GM21619 (cell line): ENCODE measurements at regions not wholly inside any gene's neighbourhood (a gene's known extent, or its start where the extent isn't known, plus 50 kb on each side); places are given as distances from the start of the nearest gene placed in this dataset.
A peak's percentile ranks its signal among the peaks of the same experiment; 100 is the strongest.
"Not testable (repeated sequence)": the region's sequence is repeated elsewhere in the genome, so short reads cannot be mapped to it uniquely, and the experiment has no call there.

Experiments used
- ATAC-seq: cut with Tn5 transposase; IDR thresholded peaks from one replicate; pipeline ENCODE4 v1.9.1; 2021; ENCODE audit not compliant: unreplicated experiment

GRCh38 chr2:58794916-58795315 is 553.8 kb upstream of the FANCL start:
- ATAC-seq, result no peak

- no peak for ATAC-seq
Observed at GRCh38 chr2:58794103-58794502, 553.0 kb upstream of the FANCL start.

DNA sequence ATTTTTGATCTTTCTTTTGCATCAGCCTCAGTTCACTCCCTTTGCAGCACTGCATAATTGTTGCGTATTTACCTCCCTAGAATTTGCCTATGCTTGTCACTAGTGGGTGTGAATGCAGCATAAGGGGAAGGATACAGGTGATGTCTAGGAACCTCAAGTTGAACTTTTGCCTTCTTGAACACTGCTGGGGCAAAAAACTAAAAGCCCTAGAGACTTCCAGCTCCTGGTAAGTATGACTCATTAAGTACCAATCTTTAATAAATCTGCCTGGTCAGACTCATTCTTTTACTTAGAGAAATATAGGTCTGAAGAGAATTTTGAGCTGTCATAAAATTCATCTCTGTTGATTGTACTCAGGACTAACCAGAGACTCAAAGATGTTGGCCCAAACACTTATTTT is 547.3 kb upstream of the FANCL start:
- peak; percentile 62 for ATAC-seq

GRCh38 chr2:58770846-58771245 is 529.7 kb upstream of the FANCL start:
- no peak for ATAC-seq

DNA sequence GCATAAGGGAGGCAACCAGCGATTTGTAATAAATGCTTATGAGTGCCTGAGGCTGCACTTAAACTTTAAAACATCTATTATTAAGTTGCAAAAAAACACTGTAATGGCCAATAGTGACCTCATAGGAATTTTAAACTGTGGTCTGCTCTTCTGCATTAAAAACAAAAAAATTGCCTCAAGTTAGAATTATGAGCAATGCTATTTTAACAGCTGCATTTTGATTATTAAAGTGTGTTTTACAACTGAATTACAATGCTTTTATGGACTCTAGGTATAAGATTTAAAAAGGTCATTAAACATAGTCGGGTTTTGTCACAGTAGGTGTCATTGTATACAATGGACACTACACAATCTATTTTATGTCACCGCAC is 528.7 kb upstream of the FANCL start:
- no peak for ATAC-seq

DNA sequence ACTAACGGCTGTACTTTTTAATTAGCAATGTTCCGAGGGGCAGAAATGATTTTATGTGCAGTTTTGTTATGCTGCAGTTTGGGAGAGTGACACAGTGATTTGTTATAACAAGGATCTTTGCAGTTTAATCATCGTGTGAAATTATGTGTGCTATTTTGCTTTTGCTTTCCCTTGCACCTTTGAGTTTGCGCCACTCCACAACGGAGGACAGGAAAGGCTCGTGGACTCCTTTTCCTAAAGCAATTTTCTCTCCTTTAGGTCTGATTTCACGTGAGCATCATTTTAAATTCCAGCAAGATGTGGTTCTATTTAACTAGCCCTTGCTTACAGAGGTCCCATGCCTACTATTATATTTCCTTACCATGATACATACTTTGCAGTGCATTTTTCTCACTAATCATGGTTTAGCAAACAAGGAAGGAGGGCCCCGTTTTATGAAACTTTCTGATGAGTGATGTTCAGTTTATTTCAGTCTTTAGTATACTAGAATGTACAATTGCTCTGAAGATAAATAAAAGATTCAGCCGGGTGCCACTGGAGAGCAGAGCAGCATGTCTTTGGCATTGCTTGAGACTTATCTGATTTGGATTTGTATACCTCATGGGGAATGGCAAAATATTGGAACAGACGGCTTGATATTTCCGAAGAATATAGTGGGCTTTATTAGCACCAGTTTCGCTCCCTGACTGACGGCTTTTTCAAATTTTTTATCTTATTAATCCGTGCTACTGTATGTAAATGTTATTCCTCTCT is 528.2 kb upstream of the FANCL start:
- no peak for ATAC-seq

DNA sequence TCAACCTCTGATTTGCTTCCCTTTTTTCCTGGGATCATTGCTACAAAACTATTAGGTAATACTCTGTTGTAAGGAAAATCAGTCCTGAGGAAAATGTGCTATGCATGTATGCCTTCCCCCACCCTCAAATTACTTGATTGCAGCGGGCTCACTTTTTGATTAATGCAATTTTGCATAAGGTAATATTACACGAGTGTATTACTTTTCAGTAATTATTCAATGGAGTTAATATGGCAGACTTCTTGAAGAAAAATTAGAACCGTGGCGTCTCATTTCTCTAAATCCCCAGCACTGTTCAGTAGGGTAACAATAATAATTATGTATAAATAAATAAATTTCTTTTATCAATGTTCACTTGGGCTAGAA is 527.6 kb upstream of the FANCL start:
- ATAC-seq, result no peak

- no peak for ATAC-seq
Observed at GRCh38 chr2:58767828-58768714, 526.9 kb upstream of the FANCL start.

GRCh38 chr2:58764338-58765104 is 523.4 kb upstream of the FANCL start:
- ATAC-seq, result no peak

GRCh38 chr2:58762176-58762781 is 521.2 kb upstream of the FANCL start:
- ATAC-seq, result peak; percentile 65

DNA sequence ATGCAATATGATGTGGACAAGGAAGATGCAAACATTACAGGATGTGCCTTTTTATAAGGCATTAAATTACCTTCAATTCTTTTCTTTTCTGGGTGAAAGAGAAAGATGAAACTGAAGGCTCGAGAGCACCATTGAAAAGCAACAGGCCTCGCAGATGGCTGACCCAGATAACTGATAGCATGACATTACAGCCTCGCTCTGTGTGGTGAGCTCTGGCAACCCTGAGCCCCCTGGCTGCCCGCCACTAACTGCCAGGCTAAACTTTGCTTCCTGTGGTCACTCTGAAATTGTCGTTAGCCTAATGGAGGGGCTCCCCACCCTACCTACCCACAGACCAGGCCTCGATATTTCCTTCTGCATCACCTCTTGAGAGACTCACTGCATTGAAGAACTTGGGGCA is 516.8 kb upstream of the FANCL start:
- no peak for ATAC-seq

GRCh38 chr2:58756336-58756735 is 515.2 kb upstream of the FANCL start:
- ATAC-seq, result no peak

- ATAC-seq, result not testable (repeated sequence)
Observed at GRCh38 chr2:58752507-58752906, 511.4 kb upstream of the FANCL start.

DNA sequence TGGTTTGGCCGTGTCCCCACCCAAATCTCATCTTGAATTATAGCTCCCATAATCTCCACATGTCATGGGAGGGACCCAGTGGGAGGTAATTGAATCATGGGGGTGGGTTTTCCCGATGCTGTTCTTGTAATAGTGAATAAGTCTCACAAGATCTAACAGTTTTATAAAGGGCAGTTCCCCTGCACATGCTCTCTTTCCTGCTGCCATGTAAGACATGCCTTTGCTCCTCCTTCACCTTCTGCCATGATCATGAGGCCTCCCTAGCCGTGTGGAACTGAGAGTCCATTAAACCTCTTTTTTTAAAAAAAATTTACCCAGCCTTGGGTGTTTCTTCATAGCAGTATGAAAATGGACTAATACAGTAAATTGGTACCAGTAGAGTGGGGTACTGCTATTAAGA is 510.6 kb upstream of the FANCL start:
- ATAC-seq, result not testable (repeated sequence)

- ATAC-seq, result no peak
Observed at GRCh38 chr2:58749041-58749440, 507.9 kb upstream of the FANCL start.

- ATAC-seq, result not testable (repeated sequence)
Observed at GRCh38 chr2:58745334-58745733, 504.2 kb upstream of the FANCL start.

DNA sequence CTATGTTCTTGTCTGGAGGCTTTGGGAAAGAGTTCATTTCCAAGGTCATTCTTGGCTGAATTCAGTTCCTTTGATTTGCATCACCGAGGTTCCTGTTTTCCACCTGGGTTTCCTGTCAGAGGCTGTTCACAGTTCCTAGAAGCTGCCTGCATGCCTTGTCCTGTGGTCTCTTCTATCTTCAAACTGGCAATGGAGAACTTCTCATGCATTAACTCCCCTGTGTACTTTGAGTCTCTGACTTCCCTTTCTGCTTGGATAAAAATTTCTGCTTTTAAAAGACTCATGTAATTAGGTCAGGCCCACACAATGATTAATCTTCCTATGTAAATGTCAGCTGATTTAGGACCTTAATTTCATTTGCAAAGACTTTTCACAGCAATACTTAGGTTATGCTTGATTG is 499.3 kb upstream of the FANCL start:
- no peak for ATAC-seq

- ATAC-seq, result no peak
Observed at GRCh38 chr2:58739033-58739432, 497.9 kb upstream of the FANCL start.

DNA sequence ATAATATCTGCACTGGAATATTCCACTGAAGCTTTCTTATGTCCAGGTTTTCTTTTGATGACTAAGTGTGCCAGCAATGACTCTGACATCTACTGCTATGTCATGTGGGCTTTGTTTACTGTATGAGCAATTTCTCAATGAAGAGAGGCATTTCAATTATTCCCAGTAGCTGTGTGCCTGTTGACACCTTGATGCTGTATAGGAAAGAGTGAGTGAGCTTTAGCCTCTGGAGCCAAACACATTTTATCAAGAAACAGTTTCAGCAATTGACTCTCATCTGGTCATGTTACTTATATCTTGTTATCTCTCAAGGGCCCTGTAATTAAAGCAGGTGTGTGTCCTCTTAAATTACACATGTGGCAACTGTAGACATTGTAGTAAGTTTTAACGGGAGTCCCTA is 493.2 kb upstream of the FANCL start:
- ATAC-seq, result no peak

GRCh38 chr2:58732999-58733398 is 491.9 kb upstream of the FANCL start:
- no peak for ATAC-seq

- no peak for ATAC-seq
Observed at GRCh38 chr2:58731488-58731869, 490.4 kb upstream of the FANCL start.
